ENCODE measurements at regions not wholly inside any gene's neighbourhood (a gene's known extent, or its start where the extent isn't known, plus 50 kb on each side); places are given as distances from the start of the nearest gene placed in this dataset.
"Not testable (repeated sequence)": the region's sequence is repeated elsewhere in the genome, so short reads cannot be mapped to it uniquely, and the experiment has no call there.

GRCh38 chr6:125631165-125631564 is 118.3 kb upstream of the HEY2 start:
- H3K36me3 ChIP-seq (ENCODE audit: insufficient read depth, low read length), result no peaks in the 10 kb centered on the region
- H3K27ac Mint-ChIP-seq, result no peak overlapping the region
- H3K27me3 Mint-ChIP-seq, result peaks cover 44% of the 10 kb centered on the region
- intact Hi-C loops (cut with DNase I, micrococcal nuclease), result no loop called here
- ATAC-seq (ENCODE audit: poor library complexity), result no peak
- no peak for DNase-seq
- TF ChIP-seq CTCF (IDR thresholded peaks at IDR 0.05), result no peak
- H3K4me3 ChIP-seq (ENCODE audit: low read length), result no peak overlapping the region
- H3K9me3 Mint-ChIP-seq, result no peaks in the 10 kb centered on the region
- no peak overlapping the region for H3K27ac ChIP-seq (ENCODE audit: low read depth in 1 of 2, low read length in 2 of 2)
- H3K9me3 ChIP-seq (ENCODE audit: control insufficient read depth in 1 of 2, insufficient read depth in 1 of 2, low read length in 2 of 2), result no peaks in the 10 kb centered on the region
- H3K4me3 Mint-ChIP-seq, result no peak overlapping the region
- POLR2A ChIA-PET, result no interaction called here
- H3K4me1 Mint-ChIP-seq (ENCODE audit: low read depth), result no peaks in the 10 kb centered on the region
- no peaks in the 10 kb centered on the region for H3K36me3 Mint-ChIP-seq (ENCODE audit: low read depth)
- no peaks in the 10 kb centered on the region for H3K27me3 ChIP-seq (ENCODE audit: control insufficient read depth in 1 of 2, insufficient read depth in 2 of 2, low read length in 2 of 2)
- no peaks in the 10 kb centered on the region for H3K4me1 ChIP-seq (ENCODE audit: insufficient read depth, low read length)
- CTCF ChIA-PET, result no interaction called here

- POLR2A ChIA-PET; H3K9me3 ChIP-seq (ENCODE audit: control insufficient read depth in 1 of 2, insufficient read depth in 1 of 2, low read length in 2 of 2); H3K27ac Mint-ChIP-seq; H3K36me3 Mint-ChIP-seq (ENCODE audit: low read depth); intact Hi-C loops (cut with DNase I, micrococcal nuclease); H3K4me1 ChIP-seq (ENCODE audit: insufficient read depth, low read length); H3K27me3 ChIP-seq (ENCODE audit: control insufficient read depth in 1 of 2, insufficient read depth in 2 of 2, low read length in 2 of 2); H3K4me1 Mint-ChIP-seq (ENCODE audit: low read depth); H3K36me3 ChIP-seq (ENCODE audit: insufficient read depth, low read length); H3K9me3 Mint-ChIP-seq; CTCF ChIA-PET; H3K27ac ChIP-seq (ENCODE audit: low read depth in 1 of 2, low read length in 2 of 2); ATAC-seq (ENCODE audit: poor library complexity); DNase-seq; H3K4me3 Mint-ChIP-seq; H3K4me3 ChIP-seq (ENCODE audit: low read length): not testable (repeated sequence)
- peaks cover 24% of the 10 kb centered on the region for H3K27me3 Mint-ChIP-seq
Measured at GRCh38 chr6:125636011-125636410, 113.4 kb upstream of the HEY2 start.

- no peaks in the 10 kb centered on the region for H3K4me1 Mint-ChIP-seq (ENCODE audit: low read depth)
- intact Hi-C loops (cut with DNase I, micrococcal nuclease), result no loop called here
- H3K27me3 Mint-ChIP-seq, result peaks cover 19% of the 10 kb centered on the region
- no peak for DNase-seq
- CTCF ChIA-PET, result no interaction called here
- POLR2A ChIA-PET, result no interaction called here
- no peak overlapping the region for H3K4me3 Mint-ChIP-seq
- no peak for TF ChIP-seq CTCF (IDR thresholded peaks at IDR 0.05)
- H3K36me3 Mint-ChIP-seq (ENCODE audit: low read depth), result no peaks in the 10 kb centered on the region
- H3K4me1 ChIP-seq (ENCODE audit: insufficient read depth, low read length), result no peaks in the 10 kb centered on the region
- no peaks in the 10 kb centered on the region for H3K27me3 ChIP-seq (ENCODE audit: control insufficient read depth in 1 of 2, insufficient read depth in 2 of 2, low read length in 2 of 2)
- no peaks in the 10 kb centered on the region for H3K36me3 ChIP-seq (ENCODE audit: insufficient read depth, low read length)
- no peak overlapping the region for H3K4me3 ChIP-seq (ENCODE audit: low read length)
- no peak for ATAC-seq (ENCODE audit: poor library complexity)
- H3K27ac ChIP-seq (ENCODE audit: low read depth in 1 of 2, low read length in 2 of 2), result no peak overlapping the region
- no peak overlapping the region for H3K27ac Mint-ChIP-seq
- no peaks in the 10 kb centered on the region for H3K9me3 ChIP-seq (ENCODE audit: control insufficient read depth in 1 of 2, insufficient read depth in 1 of 2, low read length in 2 of 2)
- no peaks in the 10 kb centered on the region for H3K9me3 Mint-ChIP-seq
Measured at GRCh38 chr6:125636671-125637070, 112.8 kb upstream of the HEY2 start.

- no peak for TF ChIP-seq CTCF (IDR thresholded peaks at IDR 0.05)
Measured at GRCh38 chr6:125637207-125637606, 112.2 kb upstream of the HEY2 start.

More at GRCh38 chr6:125637207-125637606, 112.2 kb upstream of the HEY2 start:
- Histone ChIP-seq H3K36me3 (ENCODE audit: insufficient read depth, low read length) (no peaks in the 10 kb centered on the region), H3K27me3 (ENCODE audit: control insufficient read depth in 1 of 2, insufficient read depth in 2 of 2, low read length in 2 of 2) (no peaks in the 10 kb centered on the region), H3K9me3 (ENCODE audit: control insufficient read depth in 1 of 2, insufficient read depth in 1 of 2, low read length in 2 of 2) (no peaks in the 10 kb centered on the region), H3K27ac (ENCODE audit: low read depth in 1 of 2, low read length in 2 of 2) (no peak overlapping the region), H3K4me3 (ENCODE audit: low read length) (no peak overlapping the region), H3K4me1 (ENCODE audit: insufficient read depth, low read length) (no peaks in the 10 kb centered on the region)
- Mint-ChIP-seq H3K36me3 (ENCODE audit: low read depth) (no peaks in the 10 kb centered on the region), H3K9me3 (no peaks in the 10 kb centered on the region), H3K27me3 (peaks cover 19% of the 10 kb centered on the region), H3K4me3 (no peak overlapping the region), H3K4me1 (ENCODE audit: low read depth) (no peaks in the 10 kb centered on the region), H3K27ac (no peak overlapping the region)
- DNase-seq (no peak), ATAC-seq (ENCODE audit: poor library complexity) (no peak)
- POLR2A ChIA-PET, result no interaction called here
- intact Hi-C loops (cut with DNase I, micrococcal nuclease), result no loop called here
- CTCF ChIA-PET, result no interaction called here
